Right lobe of liver (tissue), 4 donors: ENCODE measurements at regions not wholly inside any gene's neighbourhood (a gene's known extent, or its start where the extent isn't known, plus 50 kb on each side); places are given as distances from the start of the nearest gene placed in this dataset.

Experiments used
- CTCF ChIP-seq, 4 donors: fragments of 200-600 bp in 3 of 4; fragments of 450-650 bp in 1 of 4; IDR thresholded peaks; one replicate each; pipeline versions ENCODE4 v1.5.1 to v1.8.0; 2016 to 2022; ENCODE audit warnings: antibody characterized with exemption in 4 of 4, mild to moderate bottlenecking in 2 of 4
- POLR2A ChIP-seq: fragments of 450-650 bp; IDR thresholded peaks from one replicate; pipeline ENCODE4 v1.6.1; 2017; ENCODE audit warnings: antibody characterized with exemption, mild to moderate bottlenecking
- donor health status: DM: no; HTN: no; CAD: no.
- donor health status: DM: no; HTN: no; CAD: no.
- donor health status: DM: no; HTN: yes; CAD: no.

- TF ChIP-seq CTCF (IDR thresholded peaks at IDR 0.05) (no peak), POLR2A (no peak)
Measured at GRCh38 chr5:97528941-97529340, 345.9 kb upstream of the RIOK2 start.
